Panc1 (cell line): ENCODE measurements at regions not wholly inside any gene's neighbourhood (a gene's known extent, or its start where the extent isn't known, plus 50 kb on each side); places are given as distances from the start of the nearest gene placed in this dataset.

Experiments
- ATAC-seq: fragments of 200-7000 bp; cut with Tn5 transposase; 2 replicates; pipeline ENCODE4 v1.9.1; 2020; ENCODE audit warnings: mild to moderate bottlenecking, moderate library complexity
- BruUV-seq: library from RNA; stranded (reverse); fragments of 400-500 nt; replicated peaks from 2 replicates; lab custom pipeline; 2021; lab: Mats Ljungman, UMichigan
- CTCF ChIA-PET: fragments of 300-600 bp; sonication (Branson Sonifier 250); formaldehyde crosslinking; loops from one replicate; lab custom pipeline; 2022; ENCODE audit warnings: antibody characterized with exemption; lab: Charles Lee
- POLR2A ChIA-PET: fragments of 300-600 bp; sonication (Branson Sonifier 250); formaldehyde crosslinking; loops from one replicate; lab custom pipeline; 2022; ENCODE audit warnings: antibody characterized with exemption; lab: Charles Lee
- DNase-seq: peaks from one replicate; pipeline ENCODE4 v3.0.0-alpha.2; 2010; ENCODE audit warnings: low read depth, low spot score
- H3K27ac ChIP-seq: 2 replicates; pipeline ENCODE4 v1.5.1; 2011; ENCODE audit warnings: mild to moderate bottlenecking, low read length, inconsistent platforms
- H3K27me3 ChIP-seq: fragments of 200-500 bp; sonication (Bioruptor generic); 2 replicates; pipeline ENCODE4 v1.6.0; 2014; ENCODE audit warnings: low read length, inconsistent platforms; ENCODE audit not compliant: control insufficient read depth, insufficient read depth
- H3K36me3 ChIP-seq: fragments of 200-500 bp; sonication (Bioruptor generic); 2 replicates; pipeline ENCODE4 v1.5.1; 2014; ENCODE audit warnings: inconsistent platforms, mild to moderate bottlenecking, low read length, moderate library complexity; ENCODE audit not compliant: control insufficient read depth, insufficient read depth
- H3K4me1 ChIP-seq: 2 replicates; pipeline ENCODE4 v1.5.1; 2011; ENCODE audit warnings: inconsistent platforms, mild to moderate bottlenecking, low read length, moderate library complexity; ENCODE audit not compliant: control insufficient read depth, insufficient read depth
- H3K4me3 ChIP-seq, 2 experiments: 2 replicates each; pipeline ENCODE4 v1.5.1; 2011 to 2012; ENCODE audit warnings: low read depth in 2 of 2, low read length in 2 of 2, mild to moderate bottlenecking in 2 of 2, inconsistent platforms in 1 of 2, moderate library complexity in 1 of 2
- H3K9me3 ChIP-seq: fragments of 200-500 bp; sonication (Bioruptor generic); 2 replicates; pipeline ENCODE4 v1.5.1; 2014; ENCODE audit warnings: low read depth, mild to moderate bottlenecking, inconsistent platforms, low read length, moderate library complexity; ENCODE audit not compliant: control insufficient read depth, insufficient read depth
- CTCF ChIP-seq: fragments of 450-650 bp; IDR thresholded peaks from 2 replicates; pipeline ENCODE4 v1.5.1; 2017; ENCODE audit warnings: mild to moderate bottlenecking
- POLR2AphosphoS5 ChIP-seq: IDR thresholded peaks from 2 replicates; pipeline ENCODE4 v1.6.1; 2012; ENCODE audit warnings: mild to moderate bottlenecking, low read depth, low read length, moderate library complexity
- SIN3A ChIP-seq: IDR thresholded peaks from 2 replicates; pipeline ENCODE4 v1.6.1; 2012; ENCODE audit warnings: low read depth, mild to moderate bottlenecking, low read length, moderate library complexity, borderline replicate concordance; ENCODE audit not compliant: insufficient read depth
- TCF7L2 ChIP-seq: IDR thresholded peaks from 2 replicates; pipeline ENCODE4 v1.6.1; 2011; ENCODE audit warnings: mild to moderate bottlenecking, low read depth, low read length, inconsistent platforms
- in situ Hi-C: cut with HindIII; loops from 2 replicates; pipeline ENCODE4 v1.10.0; 2016; ENCODE audit warnings: low sequenced_read_pairs, low pct_unique_long_range_greater_than_20kb
- intact Hi-C: fragments of 100-400 bp; cut with micrococcal nuclease; formaldehyde crosslinking; loops from one replicate; pipeline ENCODE4 v1.10.0; 2022; ENCODE audit not compliant: unreplicated experiment
- TF ChIP-seq, protein P1 (sequence below), 2 experiments: IDR thresholded peaks; 2 replicates each; pipeline ENCODE4 v1.6.1; 2011 to 2012; ENCODE audit warnings: low read depth in 2 of 2, control low read depth in 1 of 2, low read length in 1 of 2, mild to moderate bottlenecking in 1 of 2, moderate library complexity in 1 of 2; ENCODE audit not compliant: insufficient read depth in 1 of 2

DNA sequence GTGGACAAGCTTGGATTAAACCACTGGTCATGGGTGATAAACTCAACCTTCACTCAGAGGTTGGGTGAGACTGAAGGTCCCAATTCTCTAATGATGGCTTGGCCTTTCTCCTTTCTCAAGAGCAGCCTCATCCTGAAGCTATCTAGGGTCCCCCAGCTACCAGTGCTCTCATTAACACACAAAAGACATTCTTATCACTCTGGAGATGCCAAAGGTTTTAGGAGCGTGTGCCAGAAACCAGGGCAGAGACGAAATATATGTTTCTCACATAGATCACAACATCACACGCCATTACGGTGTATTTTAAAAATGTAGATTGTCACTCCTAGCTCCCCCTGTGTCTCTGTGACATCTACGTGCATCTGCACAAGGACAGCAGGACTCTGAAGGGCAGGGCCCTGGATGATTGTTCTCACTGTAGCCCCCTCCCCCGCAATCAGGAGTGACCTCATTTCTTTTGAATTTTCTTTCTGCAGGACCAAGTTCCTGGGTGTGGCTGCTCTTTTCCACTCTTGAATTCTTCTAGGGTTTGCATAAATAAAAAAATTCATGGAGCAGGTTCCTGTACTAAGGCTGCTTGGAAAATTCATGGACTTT is 311.3 kb downstream of the GADD45G start:
- TF ChIP-seq, protein P1, sequence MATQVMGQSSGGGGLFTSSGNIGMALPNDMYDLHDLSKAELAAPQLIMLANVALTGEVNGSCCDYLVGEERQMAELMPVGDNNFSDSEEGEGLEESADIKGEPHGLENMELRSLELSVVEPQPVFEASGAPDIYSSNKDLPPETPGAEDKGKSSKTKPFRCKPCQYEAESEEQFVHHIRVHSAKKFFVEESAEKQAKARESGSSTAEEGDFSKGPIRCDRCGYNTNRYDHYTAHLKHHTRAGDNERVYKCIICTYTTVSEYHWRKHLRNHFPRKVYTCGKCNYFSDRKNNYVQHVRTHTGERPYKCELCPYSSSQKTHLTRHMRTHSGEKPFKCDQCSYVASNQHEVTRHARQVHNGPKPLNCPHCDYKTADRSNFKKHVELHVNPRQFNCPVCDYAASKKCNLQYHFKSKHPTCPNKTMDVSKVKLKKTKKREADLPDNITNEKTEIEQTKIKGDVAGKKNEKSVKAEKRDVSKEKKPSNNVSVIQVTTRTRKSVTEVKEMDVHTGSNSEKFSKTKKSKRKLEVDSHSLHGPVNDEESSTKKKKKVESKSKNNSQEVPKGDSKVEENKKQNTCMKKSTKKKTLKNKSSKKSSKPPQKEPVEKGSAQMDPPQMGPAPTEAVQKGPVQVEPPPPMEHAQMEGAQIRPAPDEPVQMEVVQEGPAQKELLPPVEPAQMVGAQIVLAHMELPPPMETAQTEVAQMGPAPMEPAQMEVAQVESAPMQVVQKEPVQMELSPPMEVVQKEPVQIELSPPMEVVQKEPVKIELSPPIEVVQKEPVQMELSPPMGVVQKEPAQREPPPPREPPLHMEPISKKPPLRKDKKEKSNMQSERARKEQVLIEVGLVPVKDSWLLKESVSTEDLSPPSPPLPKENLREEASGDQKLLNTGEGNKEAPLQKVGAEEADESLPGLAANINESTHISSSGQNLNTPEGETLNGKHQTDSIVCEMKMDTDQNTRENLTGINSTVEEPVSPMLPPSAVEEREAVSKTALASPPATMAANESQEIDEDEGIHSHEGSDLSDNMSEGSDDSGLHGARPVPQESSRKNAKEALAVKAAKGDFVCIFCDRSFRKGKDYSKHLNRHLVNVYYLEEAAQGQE (IDR thresholded peaks at IDR 0.05; ENCODE audit: insufficient read depth in 1 of 2, low read depth in 2 of 2, low read length in 1 of 2), result no peak
- TF ChIP-seq SIN3A (no peak), POLR2AphosphoS5 (no peak), TCF7L2 (no peak), CTCF (no peak)
- ChIA-PET CTCF (no interaction called here), POLR2A (no interaction called here)
- H3K4me1 ChIP-seq, result no peaks in the 10 kb centered on the region
- DNase-seq, result no peak
- in situ Hi-C loops (no loop called here), intact Hi-C loops (no loop called here)
- H3K9me3 ChIP-seq, result no peaks in the 10 kb centered on the region
- H3K4me3 ChIP-seq, result no peak overlapping the region
- no TSS peak for BruUV-seq
- no peak overlapping the region for H3K27ac ChIP-seq
- no peaks in the 10 kb centered on the region for H3K36me3 ChIP-seq
- ATAC-seq, result no peak
- no peaks in the 10 kb centered on the region for H3K27me3 ChIP-seq

DNA sequence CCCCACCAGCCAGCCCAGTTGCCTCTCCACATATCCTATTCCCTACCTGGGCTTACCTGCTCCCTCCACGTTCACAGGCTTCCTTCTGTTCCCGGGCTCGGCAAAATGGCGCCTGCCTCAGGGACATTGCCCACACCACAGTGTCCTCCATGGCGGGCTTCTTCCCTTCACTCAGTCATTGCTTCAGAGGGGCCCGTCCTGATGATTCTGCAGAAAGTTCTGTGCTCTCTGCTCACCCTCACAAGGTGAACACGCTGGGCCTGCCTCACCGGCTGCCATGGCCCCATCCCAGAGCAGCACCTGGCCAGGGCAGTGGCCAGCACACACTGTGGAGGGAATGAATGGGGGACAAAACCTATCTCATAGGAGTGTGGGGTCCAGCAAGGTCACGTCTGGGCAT is 313.0 kb downstream of the GADD45G start:
- Histone ChIP-seq H3K4me3 (no peak overlapping the region), H3K36me3 (no peaks in the 10 kb centered on the region), H3K27me3 (no peaks in the 10 kb centered on the region), H3K4me1 (no peaks in the 10 kb centered on the region), H3K9me3 (no peaks in the 10 kb centered on the region), H3K27ac (no peak overlapping the region)
- in situ Hi-C loops, result no loop called here
- TF ChIP-seq CTCF (no peak), POLR2AphosphoS5 (no peak), TCF7L2 (no peak), SIN3A (no peak)
- TF ChIP-seq, protein P1 (IDR thresholded peaks at IDR 0.05; ENCODE audit: insufficient read depth in 1 of 2, low read depth in 2 of 2, low read length in 1 of 2), result no peak
- no TSS peak for BruUV-seq
- ATAC-seq (no peak), DNase-seq (no peak)
- ChIA-PET CTCF (no interaction called here), POLR2A (no interaction called here)
- intact Hi-C loops, result no loop called here
